Left lung (tissue), 4 donors: ENCODE measurements at regions not wholly inside any gene's neighbourhood (a gene's known extent, or its start where the extent isn't known, plus 50 kb on each side); places are given as distances from the start of the nearest gene placed in this dataset.

Experiments used
- ATAC-seq: fragments of 200-7000 bp; cut with Tn5 transposase; one replicate; pipeline ENCODE4 v1.9.1; 2020; ENCODE audit warnings: moderate library complexity
- DNase-seq, 4 donors: peaks; one replicate each; pipeline ENCODE4 v3.0.0-alpha.2; 2013 to 2020
- H3K27ac ChIP-seq, 2 donors: fragments of 200-600 bp; sonication (generic) in 1 of 2; one replicate each; pipeline versions ENCODE4 v1.5.0 to v1.8.0; 2020 to 2021
- H3K27me3 ChIP-seq, 2 donors: fragments of 200-600 bp; sonication (generic) in 1 of 2; one replicate each; pipeline versions ENCODE4 v1.5.0 to v1.8.0; 2020 to 2021
- H3K36me3 ChIP-seq, 2 donors: fragments of 200-600 bp; sonication (generic) in 1 of 2; one replicate each; pipeline versions ENCODE4 v1.5.0 to v1.8.0; 2020 to 2021
- H3K4me1 ChIP-seq, 2 donors: fragments of 200-600 bp; one replicate each; pipeline ENCODE4 v1.8.0; 2021
- H3K4me3 ChIP-seq, 2 donors: fragments of 200-600 bp; sonication (generic) in 1 of 2; one replicate each; pipeline versions ENCODE4 v1.5.0 to v1.8.0; 2020 to 2021; ENCODE audit warnings: mild to moderate bottlenecking in 1 of 2
- H3K9me3 ChIP-seq, 2 donors: fragments of 200-600 bp; sonication (generic) in 1 of 2; one replicate each; pipeline versions ENCODE4 v1.5.0 to v1.8.0; 2020 to 2021
- intact Hi-C, 2 donors: fragments of 100-400 bp; cut with DNase I; formaldehyde crosslinking; loops; one replicate each; pipeline versions ENCODE4 v1.11.2 to v1.14.2; 2022
- TF ChIP-seq, protein P1 (sequence below), 2 donors: fragments of 200-600 bp; sonication (generic) in 1 of 2; IDR thresholded peaks; one replicate each; pipeline versions ENCODE4 v1.5.0 to v1.8.0; 2021; ENCODE audit warnings: antibody characterized with exemption in 2 of 2
- donor health status: DM: no; HTN: yes; CAD: no.
- donor health status: DM: no; HTN: no; CAD: no.

DNA sequence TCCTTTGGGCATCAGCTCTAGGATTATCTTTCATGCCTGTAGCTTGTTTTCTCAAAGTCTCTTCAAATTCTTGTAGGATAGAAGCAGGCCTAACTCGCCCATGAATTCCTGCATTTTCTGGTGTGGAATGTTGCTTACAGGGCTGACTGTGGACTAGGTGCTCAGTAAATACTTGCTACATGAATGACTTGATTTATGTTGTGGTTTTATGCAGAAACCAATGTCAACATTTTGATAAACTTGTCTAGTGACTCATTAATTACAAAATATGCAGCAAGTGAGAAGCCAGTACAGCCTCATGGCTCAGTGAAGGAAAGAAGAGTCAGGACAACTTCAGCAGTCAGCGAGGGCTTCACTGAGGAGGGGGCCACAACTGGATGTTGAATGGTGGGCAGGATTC is 110.6 kb upstream of the SIX2 start:
- H3K27ac ChIP-seq: no peak overlapping the region
- no peak for DNase-seq
- intact Hi-C loops: no loop called here
- H3K36me3 ChIP-seq: no peaks in the 10 kb centered on the region
- H3K9me3 ChIP-seq: no peaks in the 10 kb centered on the region
- H3K4me3 ChIP-seq: no peak overlapping the region
- H3K27me3 ChIP-seq: no peaks in the 10 kb centered on the region
- TF ChIP-seq, protein P1, sequence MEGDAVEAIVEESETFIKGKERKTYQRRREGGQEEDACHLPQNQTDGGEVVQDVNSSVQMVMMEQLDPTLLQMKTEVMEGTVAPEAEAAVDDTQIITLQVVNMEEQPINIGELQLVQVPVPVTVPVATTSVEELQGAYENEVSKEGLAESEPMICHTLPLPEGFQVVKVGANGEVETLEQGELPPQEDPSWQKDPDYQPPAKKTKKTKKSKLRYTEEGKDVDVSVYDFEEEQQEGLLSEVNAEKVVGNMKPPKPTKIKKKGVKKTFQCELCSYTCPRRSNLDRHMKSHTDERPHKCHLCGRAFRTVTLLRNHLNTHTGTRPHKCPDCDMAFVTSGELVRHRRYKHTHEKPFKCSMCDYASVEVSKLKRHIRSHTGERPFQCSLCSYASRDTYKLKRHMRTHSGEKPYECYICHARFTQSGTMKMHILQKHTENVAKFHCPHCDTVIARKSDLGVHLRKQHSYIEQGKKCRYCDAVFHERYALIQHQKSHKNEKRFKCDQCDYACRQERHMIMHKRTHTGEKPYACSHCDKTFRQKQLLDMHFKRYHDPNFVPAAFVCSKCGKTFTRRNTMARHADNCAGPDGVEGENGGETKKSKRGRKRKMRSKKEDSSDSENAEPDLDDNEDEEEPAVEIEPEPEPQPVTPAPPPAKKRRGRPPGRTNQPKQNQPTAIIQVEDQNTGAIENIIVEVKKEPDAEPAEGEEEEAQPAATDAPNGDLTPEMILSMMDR (IDR thresholded peaks at IDR 0.05): no peak
- ATAC-seq: peak; percentile 66
- peaks cover 0 to 7% of the 10 kb centered on the region in 2 donors for H3K4me1 ChIP-seq

- intact Hi-C loops: no loop called here
- ATAC-seq (peak; percentile 27), DNase-seq (no peak)
- H3K27me3 ChIP-seq: no peaks in the 10 kb centered on the region
- no peak overlapping the region for H3K27ac ChIP-seq
- peaks cover 0 to 7% of the 10 kb centered on the region in 2 donors for H3K4me1 ChIP-seq
- H3K9me3 ChIP-seq: no peaks in the 10 kb centered on the region
- TF ChIP-seq, protein P1 (IDR thresholded peaks at IDR 0.05): no peak
- H3K36me3 ChIP-seq: no peaks in the 10 kb centered on the region
- H3K4me3 ChIP-seq: no peak overlapping the region
Measured at GRCh38 chr2:45119038-45119437, 109.8 kb upstream of the SIX2 start.

- Histone ChIP-seq H3K27ac (no peak overlapping the region), H3K9me3 (no peaks in the 10 kb centered on the region), H3K27me3 (no peaks in the 10 kb centered on the region), H3K36me3 (no peaks in the 10 kb centered on the region), H3K4me3 (no peak overlapping the region), H3K4me1 (peaks cover 0 to 7% of the 10 kb centered on the region in 2 donors)
- TF ChIP-seq, protein P1 (IDR thresholded peaks at IDR 0.05): no peak
- intact Hi-C loops: no loop called here
- no peak for ATAC-seq
- no peak for DNase-seq
Measured at GRCh38 chr2:45117383-45117782, 108.1 kb upstream of the SIX2 start.

DNA sequence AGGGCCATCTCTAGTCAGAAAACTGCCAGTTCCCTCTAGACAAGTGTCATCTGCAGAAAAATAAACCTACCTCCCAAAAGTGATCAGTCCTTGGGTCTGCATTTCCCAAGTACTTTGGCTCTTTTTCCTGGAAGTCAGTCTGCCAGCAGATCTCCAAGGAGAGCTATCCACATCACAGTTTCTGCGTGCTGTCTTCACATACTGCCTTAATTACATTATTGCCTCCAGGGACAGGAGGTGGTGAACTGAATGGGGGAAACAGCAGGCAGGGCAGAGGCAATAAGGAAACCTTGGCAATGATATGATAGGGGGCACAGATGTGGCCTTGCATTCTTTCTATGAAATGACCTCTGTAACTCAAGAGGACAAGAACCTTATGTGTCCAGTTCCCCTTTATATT is 105.9 kb upstream of the SIX2 start:
- H3K4me1 ChIP-seq: no peaks in the 10 kb centered on the region
- no peaks in the 10 kb centered on the region for H3K9me3 ChIP-seq
- no peak for ATAC-seq
- no peaks in the 10 kb centered on the region for H3K36me3 ChIP-seq
- H3K4me3 ChIP-seq: no peak overlapping the region
- TF ChIP-seq, protein P1 (IDR thresholded peaks at IDR 0.05): no peak
- H3K27ac ChIP-seq: no peak overlapping the region
- no peaks in the 10 kb centered on the region for H3K27me3 ChIP-seq
- no peak for DNase-seq
- intact Hi-C loops: no loop called here

GRCh38 chr2:45114221-45114955 is 105.1 kb upstream of the SIX2 start:
- no peak for DNase-seq
- TF ChIP-seq, protein P1 (IDR thresholded peaks at IDR 0.05): no peak
- no peak for ATAC-seq
- H3K4me3 ChIP-seq: no peak overlapping the region
- no peaks in the 10 kb centered on the region for H3K4me1 ChIP-seq
- H3K27ac ChIP-seq: no peak overlapping the region
- intact Hi-C loops: no loop called here
- no peaks in the 10 kb centered on the region for H3K27me3 ChIP-seq
- H3K36me3 ChIP-seq: no peaks in the 10 kb centered on the region
- no peaks in the 10 kb centered on the region for H3K9me3 ChIP-seq
